Medulla oblongata (tissue), 1 donor: ENCODE measurements at regions not wholly inside any gene's neighbourhood (a gene's known extent, or its start where the extent isn't known, plus 50 kb on each side); places are given as distances from the start of the nearest gene placed in this dataset.
"Not testable (repeated sequence)": the region's sequence is repeated elsewhere in the genome, so short reads cannot be mapped to it uniquely, and the experiment has no call there.

Experiments
- DNase-seq: peaks from one replicate; pipeline ENCODE4 v3.0.0-alpha.2; 2015; ENCODE audit errors: extremely low spot score

- DNase-seq = no peak
These were observed 151.0 kb downstream of the NUF2 start for GRCh38 chr1:163472651-163473248.

GRCh38 chr1:163477276-163477830, 155.6 kb downstream of the NUF2 start:
- no peak for DNase-seq

GRCh38 chr1:163498391-163499330, 176.9 kb downstream of the NUF2 start:
- DNase-seq = not testable (repeated sequence)

- no peak for DNase-seq
These were observed 182.7 kb downstream of the NUF2 start for GRCh38 chr1:163504331-163504978.

- DNase-seq = no peak
These were observed 187.4 kb downstream of the NUF2 start for GRCh38 chr1:163509114-163509513.

GRCh38 chr1:163512349-163512989, 190.7 kb downstream of the NUF2 start:
- no peak for DNase-seq

GRCh38 chr1:163523375-163524029, 201.7 kb downstream of the NUF2 start:
- DNase-seq = no peak

GRCh38 chr1:163528710-163529348, 207.1 kb downstream of the NUF2 start:
- DNase-seq = no peak

- no peak for DNase-seq
These were observed 209.6 kb downstream of the NUF2 start for GRCh38 chr1:163531345-163531744.

- DNase-seq = no peak
These were observed 213.6 kb downstream of the NUF2 start for GRCh38 chr1:163535401-163535800.

- no peak for DNase-seq
These were observed 214.1 kb downstream of the NUF2 start for GRCh38 chr1:163535807-163536206.

- no peak for DNase-seq
These were observed 216.1 kb downstream of the NUF2 start for GRCh38 chr1:163537809-163538208.

GRCh38 chr1:163538667-163539066, 216.9 kb downstream of the NUF2 start:
- DNase-seq = no peak

- no peak for DNase-seq
These were observed 219.0 kb downstream of the NUF2 start for GRCh38 chr1:163540727-163541126.

GRCh38 chr1:163544441-163544840, 222.7 kb downstream of the NUF2 start:
- DNase-seq = no peak

GRCh38 chr1:163558162-163558561, 236.4 kb downstream of the NUF2 start:
- no peak for DNase-seq

- peak; percentile 31 for DNase-seq
These were observed 240.0 kb downstream of the NUF2 start for GRCh38 chr1:163561580-163562295.

GRCh38 chr1:163562355-163562754, 240.6 kb downstream of the NUF2 start:
- no peak for DNase-seq

GRCh38 chr1:163565166-163565565, 243.4 kb downstream of the NUF2 start:
- no peak for DNase-seq

- no peak for DNase-seq
These were observed 248.3 kb downstream of the NUF2 start for GRCh38 chr1:163570071-163570470.
